Smooth muscle cell (in vitro differentiated cells): ENCODE measurements at regions not wholly inside any gene's neighbourhood (a gene's known extent, or its start where the extent isn't known, plus 50 kb on each side); places are given as distances from the start of the nearest gene placed in this dataset.
A peak's percentile ranks its signal among the peaks of the same experiment; 100 is the strongest.

Source experiments
- DNase-seq: peaks from one replicate; lab custom pipeline; 2025; ENCODE audit not compliant: unreplicated experiment; lab: John Stamatoyannopoulos, UW
- H2AFZ ChIP-seq: fragments of 200-600 bp; sonication (generic); 2 replicates; pipeline ENCODE4 v1.6.0; 2016; ENCODE audit warnings: antibody characterized with exemption, low read depth, mild to moderate bottlenecking
- H3F3A ChIP-seq: fragments of 200-600 bp; sonication (generic); 2 replicates; pipeline ENCODE4 v1.6.0; 2017; ENCODE audit warnings: antibody characterized with exemption, low read depth
- H3K27ac ChIP-seq: fragments of 200-600 bp; sonication (generic); 2 replicates; pipeline ENCODE4 v1.5.1; 2016; ENCODE audit warnings: low read depth, mild to moderate bottlenecking
- H3K27me3 ChIP-seq: fragments of 200-600 bp; sonication (generic); 2 replicates; pipeline ENCODE4 v1.6.1; 2016; ENCODE audit warnings: low read depth, mild to moderate bottlenecking
- H3K36me3 ChIP-seq: fragments of 200-600 bp; sonication (generic); 2 replicates; pipeline ENCODE4 v1.5.1; 2016; ENCODE audit warnings: low read depth
- H3K4me1 ChIP-seq: fragments of 200-600 bp; sonication (generic); 2 replicates; pipeline ENCODE4 v1.5.1; 2016; ENCODE audit warnings: low read depth
- H3K4me2 ChIP-seq: fragments of 200-600 bp; sonication (generic); 2 replicates; pipeline ENCODE4 v1.6.0; 2016; ENCODE audit warnings: mild to moderate bottlenecking
- H3K4me3 ChIP-seq: fragments of 200-600 bp; sonication (generic); 2 replicates; pipeline ENCODE4 v1.5.1; 2016; ENCODE audit warnings: mild to moderate bottlenecking
- H3K79me2 ChIP-seq: fragments of 200-600 bp; sonication (generic); 2 replicates; pipeline ENCODE4 v1.6.0; 2016; ENCODE audit warnings: low read depth, mild to moderate bottlenecking
- H3K9ac ChIP-seq: fragments of 200-600 bp; sonication (generic); 2 replicates; pipeline ENCODE4 v1.6.0; 2016; ENCODE audit warnings: low read depth
- H3K9me3 ChIP-seq: fragments of 200-600 bp; sonication (generic); replicated peaks from 2 replicates; pipeline ENCODE4 v1.5.1; 2016; ENCODE audit warnings: low read depth
- H4K20me1 ChIP-seq: fragments of 200-600 bp; sonication (generic); 2 replicates; pipeline ENCODE4 v1.6.0; 2016; ENCODE audit warnings: low read depth
- CTCF ChIP-seq: fragments of 200-600 bp; sonication (generic); IDR thresholded peaks from 2 replicates; pipeline ENCODE4 v1.5.1; 2017; ENCODE audit warnings: borderline replicate concordance, mild to moderate bottlenecking, antibody characterized with exemption; ENCODE audit not compliant: insufficient read depth, poor library complexity, severe bottlenecking
- WGBS: methylation state at CpG from one replicate; pipeline ENCODE4 v1.1.7; 2016; ENCODE audit warnings: low lambda C conversion rate; 5-methylcytosine and 5-hydroxymethylcytosine counted together

- Histone ChIP-seq H3K9ac (no peak overlapping the region), H2AFZ (no peak overlapping the region), H3K4me3 (no peak overlapping the region), H3K4me2 (no peak overlapping the region), H3F3A (no peaks in the 10 kb centered on the region), H3K79me2 (no peaks in the 10 kb centered on the region), H4K20me1 (no peaks in the 10 kb centered on the region), H3K9me3 (no peaks in the 10 kb centered on the region), H3K4me1 (peaks cover 5% of the 10 kb centered on the region), H3K36me3 (no peaks in the 10 kb centered on the region), H3K27ac (peak overlapping the region; percentile 54), H3K27me3 (no peaks in the 10 kb centered on the region)
- no peak for TF ChIP-seq CTCF
- DNase-seq: no peak
These were observed 1415.5 kb downstream of the PCDH7 start for GRCh38 chr4:32135642-32136041.

DNA sequence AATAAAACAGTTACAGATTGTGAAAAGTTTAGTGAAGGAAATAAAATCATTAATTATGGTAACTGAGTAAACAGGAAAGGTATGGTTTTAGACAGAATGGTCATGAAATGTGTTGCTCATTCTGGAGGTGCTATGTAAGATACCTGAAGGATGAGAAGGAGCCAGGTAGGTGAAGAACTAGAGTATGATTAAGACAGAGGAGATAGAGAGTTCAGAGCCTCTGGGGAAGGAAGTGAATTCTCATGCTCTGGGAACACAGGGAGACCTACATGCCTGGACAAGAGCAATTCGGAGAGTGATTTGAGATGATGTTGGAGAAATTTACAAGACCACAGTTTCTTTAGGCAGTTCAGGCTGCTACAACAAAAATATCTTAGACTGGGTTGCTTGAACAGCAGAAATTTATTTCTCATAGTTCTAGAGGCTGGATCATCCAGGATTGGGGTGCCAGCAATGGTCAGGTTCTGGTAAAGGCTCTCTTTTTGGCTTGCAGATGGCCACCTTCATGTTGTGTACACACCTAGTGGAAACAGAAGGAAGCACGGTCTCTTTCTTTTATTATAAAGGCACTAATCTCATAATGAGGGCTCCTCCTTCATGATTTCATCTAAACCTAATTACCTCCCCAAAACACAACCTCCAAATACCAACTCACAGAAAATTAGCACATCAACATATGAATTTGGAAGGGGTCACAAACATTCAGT, 1416.1 kb downstream of the PCDH7 start:
- no peaks in the 10 kb centered on the region for H3F3A ChIP-seq
- no peak overlapping the region for H2AFZ ChIP-seq
- no peaks in the 10 kb centered on the region for H3K9me3 ChIP-seq

DNA sequence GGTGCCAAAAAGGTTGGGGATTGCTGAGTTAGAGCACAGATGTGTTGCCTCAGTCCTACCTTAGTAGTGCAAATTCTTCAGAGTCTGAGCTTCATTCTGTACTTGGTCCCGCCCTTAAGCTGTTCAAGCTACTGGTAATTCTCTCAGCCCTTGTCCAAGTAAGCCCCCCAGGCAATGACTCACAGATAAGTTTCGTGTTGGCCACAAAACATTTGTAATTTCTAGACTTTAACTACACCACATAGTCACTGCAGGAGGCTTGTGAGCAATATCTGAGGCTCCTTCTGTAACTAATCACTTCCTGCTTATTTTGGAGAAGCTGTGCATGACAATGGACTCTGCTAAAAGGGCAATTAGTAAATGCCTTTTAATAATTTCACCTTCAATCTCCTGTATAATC, 1420.5 kb downstream of the PCDH7 start:
- Histone ChIP-seq H3K4me2 (peak overlapping the region; percentile 73), H3K36me3 (no peaks in the 10 kb centered on the region), H3F3A (no peaks in the 10 kb centered on the region), H3K79me2 (no peaks in the 10 kb centered on the region), H4K20me1 (no peaks in the 10 kb centered on the region), H3K27ac (peak overlapping the region; percentile 82), H3K4me1 (peaks cover 7% of the 10 kb centered on the region), H3K9ac (peak overlapping the region; percentile 27), H3K27me3 (no peaks in the 10 kb centered on the region), H3K4me3 (no peak overlapping the region), H2AFZ (peak overlapping the region; percentile 34), H3K9me3 (no peaks in the 10 kb centered on the region)
- DNase-seq: no peak
- TF ChIP-seq CTCF: no peak
- WGBS: 6% methylated on average over 2 of the region's 2 CpGs

More for the DNA sequence above, 1416.1 kb downstream of the PCDH7 start:
- H3K36me3 ChIP-seq: no peaks in the 10 kb centered on the region
- no peak overlapping the region for H3K9ac ChIP-seq
- 85% methylated on average over 2 of the region's 2 CpGs for WGBS
- H3K79me2 ChIP-seq: no peaks in the 10 kb centered on the region
- TF ChIP-seq CTCF: no peak
- H3K4me1 ChIP-seq: peaks cover 9% of the 10 kb centered on the region
- DNase-seq: no peak
- H3K27me3 ChIP-seq: no peaks in the 10 kb centered on the region
- no peaks in the 10 kb centered on the region for H4K20me1 ChIP-seq
- H3K27ac ChIP-seq: peak overlapping the region; percentile 54
- H3K4me3 ChIP-seq: no peak overlapping the region
- no peak overlapping the region for H3K4me2 ChIP-seq

DNA sequence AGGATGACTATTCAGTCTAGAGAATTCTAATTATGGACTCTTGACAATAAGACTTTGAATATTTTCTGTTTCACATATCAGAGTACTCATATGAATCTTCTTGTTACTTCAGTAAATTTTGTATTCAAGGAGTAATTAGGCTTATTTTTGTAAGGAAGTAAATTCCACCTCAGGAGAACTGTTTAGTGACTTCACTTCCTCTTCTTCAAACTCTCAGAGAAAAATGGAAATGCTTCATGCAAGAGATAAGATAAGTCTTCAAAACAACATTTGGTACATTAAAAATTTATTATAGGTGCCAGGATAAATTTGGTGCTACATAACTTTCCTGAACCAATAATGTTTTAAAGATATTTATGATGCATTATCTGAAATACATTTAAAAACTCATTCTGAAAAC, 1421.9 kb downstream of the PCDH7 start:
- Histone ChIP-seq H3K4me1 (peaks cover 7% of the 10 kb centered on the region), H3F3A (no peaks in the 10 kb centered on the region), H3K27ac (no peak overlapping the region), H3K79me2 (no peaks in the 10 kb centered on the region), H2AFZ (peak overlapping the region; percentile 10), H3K9ac (no peak overlapping the region), H3K27me3 (no peaks in the 10 kb centered on the region), H3K4me2 (no peak overlapping the region), H3K36me3 (no peaks in the 10 kb centered on the region), H3K9me3 (no peaks in the 10 kb centered on the region), H3K4me3 (no peak overlapping the region), H4K20me1 (no peaks in the 10 kb centered on the region)
- DNase-seq: no peak
- no peak for TF ChIP-seq CTCF
